Fibroblast of lung (primary cell): ENCODE measurements at regions not wholly inside any gene's neighbourhood (a gene's known extent, or its start where the extent isn't known, plus 50 kb on each side); places are given as distances from the start of the nearest gene placed in this dataset.

ENCODE experiments used
- EZH2 ChIP-seq: IDR thresholded peaks from 2 replicates; pipeline ENCODE4 v1.5.1; 2012; ENCODE audit warnings: low read length, control low read depth, mild to moderate bottlenecking; ENCODE audit errors: missing control alignments
- TF ChIP-seq, protein P1 (sequence below), 2 donors: IDR thresholded peaks in 1 of 2; conservative IDR thresholded peaks in 1 of 2; 1 replicate in 1 of 2; 2 replicates in 1 of 2; pipeline ENCODE4 v1.5.1; 2011 to 2012; ENCODE audit warnings: low read length in 2 of 2, control low read depth in 1 of 2, inconsistent platforms in 1 of 2, low read depth in 1 of 2, mild to moderate bottlenecking in 1 of 2

DNA sequence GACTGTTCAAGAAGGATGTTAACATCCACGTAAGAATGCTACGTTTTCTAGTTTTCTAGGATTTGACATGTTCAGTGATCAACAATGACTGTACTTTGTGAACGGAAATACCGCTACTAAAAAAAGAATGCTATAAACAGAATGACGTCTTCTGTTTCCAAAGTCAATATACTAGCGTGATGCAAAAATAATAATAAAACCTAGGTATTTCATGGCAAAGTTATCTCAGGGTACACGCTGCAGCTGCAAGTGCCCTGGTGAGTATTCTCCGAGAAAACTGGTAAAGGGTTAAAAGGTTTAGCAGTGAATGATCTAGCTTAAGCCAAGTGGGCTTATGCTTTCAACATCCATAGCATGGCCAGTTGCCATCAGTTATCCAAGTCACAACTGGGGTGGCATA lies 653.3 kb upstream of the PFKP start:
- TF ChIP-seq, protein P1, sequence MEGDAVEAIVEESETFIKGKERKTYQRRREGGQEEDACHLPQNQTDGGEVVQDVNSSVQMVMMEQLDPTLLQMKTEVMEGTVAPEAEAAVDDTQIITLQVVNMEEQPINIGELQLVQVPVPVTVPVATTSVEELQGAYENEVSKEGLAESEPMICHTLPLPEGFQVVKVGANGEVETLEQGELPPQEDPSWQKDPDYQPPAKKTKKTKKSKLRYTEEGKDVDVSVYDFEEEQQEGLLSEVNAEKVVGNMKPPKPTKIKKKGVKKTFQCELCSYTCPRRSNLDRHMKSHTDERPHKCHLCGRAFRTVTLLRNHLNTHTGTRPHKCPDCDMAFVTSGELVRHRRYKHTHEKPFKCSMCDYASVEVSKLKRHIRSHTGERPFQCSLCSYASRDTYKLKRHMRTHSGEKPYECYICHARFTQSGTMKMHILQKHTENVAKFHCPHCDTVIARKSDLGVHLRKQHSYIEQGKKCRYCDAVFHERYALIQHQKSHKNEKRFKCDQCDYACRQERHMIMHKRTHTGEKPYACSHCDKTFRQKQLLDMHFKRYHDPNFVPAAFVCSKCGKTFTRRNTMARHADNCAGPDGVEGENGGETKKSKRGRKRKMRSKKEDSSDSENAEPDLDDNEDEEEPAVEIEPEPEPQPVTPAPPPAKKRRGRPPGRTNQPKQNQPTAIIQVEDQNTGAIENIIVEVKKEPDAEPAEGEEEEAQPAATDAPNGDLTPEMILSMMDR (conservative IDR thresholded peaks at IDR 0.05 in 1 of 2, IDR thresholded peaks at IDR 0.05 in 1 of 2; ENCODE audit: low read depth in 1 of 2, low read length in 2 of 2): no peak
- TF ChIP-seq EZH2: no peak
